ENCODE measurements at regions not wholly inside any gene's neighbourhood (a gene's known extent, or its start where the extent isn't known, plus 50 kb on each side); places are given as distances from the start of the nearest gene placed in this dataset.

DNA sequence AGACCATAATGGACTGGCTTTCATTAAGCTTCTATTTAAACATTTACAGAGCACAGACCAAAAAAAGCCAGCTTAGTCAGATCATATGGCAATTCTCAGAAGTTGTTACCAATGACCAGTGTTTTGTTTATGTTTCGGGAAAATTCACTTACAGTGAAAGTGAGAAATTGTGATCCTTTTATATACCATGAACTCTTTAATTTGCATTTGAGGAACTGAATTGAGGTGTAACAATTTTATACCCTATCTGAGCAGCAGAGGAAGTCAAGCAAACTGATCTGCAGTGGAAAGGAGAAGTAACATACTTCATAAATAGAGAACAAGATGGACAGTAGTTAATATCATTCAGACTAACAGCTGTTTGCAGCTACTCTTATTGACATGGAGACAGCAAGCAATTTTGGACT lies 97.1 kb downstream of the TMA16 start:
- no peak for ATAC-seq (ENCODE audit: insufficient number of reproducible peaks, low FRiP score, low read depth)
- no peaks in the 10 kb centered on the region for H3K27me3 ChIP-seq (replicated peaks; ENCODE audit: insufficient read depth)
- no peak for DNase-seq (ENCODE audit: low spot score)
- no peak overlapping the region for H3K4me3 ChIP-seq
- TF ChIP-seq, protein P1, sequence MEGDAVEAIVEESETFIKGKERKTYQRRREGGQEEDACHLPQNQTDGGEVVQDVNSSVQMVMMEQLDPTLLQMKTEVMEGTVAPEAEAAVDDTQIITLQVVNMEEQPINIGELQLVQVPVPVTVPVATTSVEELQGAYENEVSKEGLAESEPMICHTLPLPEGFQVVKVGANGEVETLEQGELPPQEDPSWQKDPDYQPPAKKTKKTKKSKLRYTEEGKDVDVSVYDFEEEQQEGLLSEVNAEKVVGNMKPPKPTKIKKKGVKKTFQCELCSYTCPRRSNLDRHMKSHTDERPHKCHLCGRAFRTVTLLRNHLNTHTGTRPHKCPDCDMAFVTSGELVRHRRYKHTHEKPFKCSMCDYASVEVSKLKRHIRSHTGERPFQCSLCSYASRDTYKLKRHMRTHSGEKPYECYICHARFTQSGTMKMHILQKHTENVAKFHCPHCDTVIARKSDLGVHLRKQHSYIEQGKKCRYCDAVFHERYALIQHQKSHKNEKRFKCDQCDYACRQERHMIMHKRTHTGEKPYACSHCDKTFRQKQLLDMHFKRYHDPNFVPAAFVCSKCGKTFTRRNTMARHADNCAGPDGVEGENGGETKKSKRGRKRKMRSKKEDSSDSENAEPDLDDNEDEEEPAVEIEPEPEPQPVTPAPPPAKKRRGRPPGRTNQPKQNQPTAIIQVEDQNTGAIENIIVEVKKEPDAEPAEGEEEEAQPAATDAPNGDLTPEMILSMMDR (IDR thresholded peaks at IDR 0.05) = no peak
- H3K36me3 ChIP-seq = no peaks in the 10 kb centered on the region
- no peaks in the 10 kb centered on the region for H3K9me3 ChIP-seq
- H3K4me1 ChIP-seq (ENCODE audit: control insufficient read depth in 1 of 2, low read depth in 2 of 2) = no peaks in the 10 kb centered on the region
- H3K27ac ChIP-seq = no peak overlapping the region

DNA sequence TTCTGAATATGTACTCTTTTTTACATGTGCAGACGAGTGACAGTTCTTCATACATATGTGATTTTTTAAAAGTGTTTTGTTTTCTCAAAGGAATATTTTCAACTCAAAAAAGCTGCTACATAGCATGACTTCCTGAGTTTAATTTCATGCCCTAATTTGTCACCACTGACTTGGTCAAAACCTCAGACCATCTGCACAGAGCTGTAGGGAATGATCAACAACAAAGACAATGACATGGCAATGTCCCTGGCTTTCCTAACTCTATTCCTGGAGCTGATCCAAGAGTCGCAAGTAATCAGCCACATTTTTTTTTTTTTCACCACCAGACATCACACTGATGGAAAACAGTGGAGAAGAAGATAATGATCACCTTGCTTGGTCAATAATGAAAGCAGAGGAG lies 97.7 kb downstream of the TMA16 start:
- Histone ChIP-seq H3K27me3 (replicated peaks; ENCODE audit: insufficient read depth) (no peaks in the 10 kb centered on the region), H3K36me3 (no peaks in the 10 kb centered on the region), H3K4me1 (ENCODE audit: control insufficient read depth in 1 of 2, low read depth in 2 of 2) (no peaks in the 10 kb centered on the region), H3K4me3 (no peak overlapping the region), H3K27ac (no peak overlapping the region), H3K9me3 (no peaks in the 10 kb centered on the region)
- ATAC-seq (ENCODE audit: insufficient number of reproducible peaks, low FRiP score, low read depth) = no peak
- TF ChIP-seq, protein P1 (IDR thresholded peaks at IDR 0.05) = no peak
- DNase-seq (ENCODE audit: low spot score) = no peak

DNA sequence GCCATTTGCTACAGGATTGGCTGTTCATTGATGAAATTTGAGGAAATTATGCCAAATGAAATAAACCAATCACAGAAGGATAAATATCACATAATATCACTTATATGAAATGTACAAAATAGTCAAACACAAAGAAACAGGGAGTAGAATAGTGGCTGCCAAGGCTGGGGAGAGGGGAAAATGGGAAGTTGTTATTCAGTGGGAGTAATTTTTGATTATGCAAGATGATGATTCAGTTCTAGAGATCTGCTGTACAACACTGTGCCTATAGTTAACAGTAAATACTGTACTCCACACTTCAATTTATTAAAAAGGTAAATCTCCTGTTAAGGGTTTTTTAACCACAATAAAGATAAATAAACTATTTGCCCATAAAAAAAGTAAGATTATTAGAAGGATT lies 101.1 kb downstream of the TMA16 start:
- H3K27ac ChIP-seq = no peak overlapping the region
- H3K4me3 ChIP-seq = no peak overlapping the region
- TF ChIP-seq, protein P1 (IDR thresholded peaks at IDR 0.05) = no peak
- no peaks in the 10 kb centered on the region for H3K4me1 ChIP-seq (ENCODE audit: control insufficient read depth in 1 of 2, low read depth in 2 of 2)
- no peaks in the 10 kb centered on the region for H3K27me3 ChIP-seq (replicated peaks; ENCODE audit: insufficient read depth)
- no peaks in the 10 kb centered on the region for H3K36me3 ChIP-seq
- no peak for DNase-seq (ENCODE audit: low spot score)
- no peaks in the 10 kb centered on the region for H3K9me3 ChIP-seq
- no peak for ATAC-seq (ENCODE audit: insufficient number of reproducible peaks, low FRiP score, low read depth)

DNA sequence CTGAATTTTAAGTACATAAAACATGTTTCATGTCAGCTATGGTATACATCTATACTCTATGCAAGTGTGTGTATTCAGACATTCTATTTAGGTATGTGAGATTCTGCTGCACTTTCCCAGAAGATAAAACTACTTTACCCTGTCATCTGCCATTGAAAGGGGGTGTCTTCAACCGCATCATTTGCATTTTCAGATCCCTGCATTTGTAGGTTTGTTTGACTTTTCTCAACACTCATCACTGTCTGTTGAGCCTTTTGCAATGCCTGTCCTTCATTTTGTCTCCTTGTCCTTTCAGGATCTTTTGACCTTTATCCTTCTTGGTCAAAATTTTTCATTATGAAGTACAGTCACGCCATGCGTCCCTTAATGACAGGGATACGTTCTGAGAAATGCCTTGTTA lies 103.5 kb downstream of the TMA16 start:
- Histone ChIP-seq H3K9me3 (no peaks in the 10 kb centered on the region), H3K27me3 (replicated peaks; ENCODE audit: insufficient read depth) (no peaks in the 10 kb centered on the region), H3K36me3 (no peaks in the 10 kb centered on the region), H3K4me1 (ENCODE audit: control insufficient read depth in 1 of 2, low read depth in 2 of 2) (no peaks in the 10 kb centered on the region), H3K4me3 (no peak overlapping the region), H3K27ac (no peak overlapping the region)
- DNase-seq (ENCODE audit: low spot score) = no peak
- no peak for ATAC-seq (ENCODE audit: insufficient number of reproducible peaks, low FRiP score, low read depth)
- TF ChIP-seq, protein P1 (IDR thresholded peaks at IDR 0.05) = no peak

DNA sequence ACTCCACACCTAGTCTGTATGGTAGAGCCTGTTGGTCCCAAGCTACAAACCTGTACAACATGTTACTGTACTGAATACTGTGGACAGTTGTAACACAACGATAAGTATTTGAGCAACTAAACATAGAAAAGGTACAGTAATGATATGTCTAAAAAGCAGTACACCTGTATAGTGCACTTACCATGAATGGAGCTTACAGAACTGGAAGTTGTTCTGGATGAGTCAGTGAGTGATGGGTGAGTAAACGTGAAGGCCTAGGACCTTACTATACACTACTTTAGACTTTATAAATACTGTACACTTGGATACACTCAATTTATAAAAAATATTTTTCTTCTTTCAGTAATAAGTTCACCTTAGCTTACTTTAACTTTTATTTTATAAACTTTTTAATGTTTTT lies 104.0 kb downstream of the TMA16 start:
- ATAC-seq (ENCODE audit: insufficient number of reproducible peaks, low FRiP score, low read depth) = no peak
- no peaks in the 10 kb centered on the region for H3K27me3 ChIP-seq (replicated peaks; ENCODE audit: insufficient read depth)

More for the DNA sequence above, 104.0 kb downstream of the TMA16 start:
- Histone ChIP-seq H3K36me3 (no peaks in the 10 kb centered on the region), H3K4me1 (ENCODE audit: control insufficient read depth in 1 of 2, low read depth in 2 of 2) (no peaks in the 10 kb centered on the region), H3K27ac (no peak overlapping the region), H3K9me3 (no peaks in the 10 kb centered on the region), H3K4me3 (no peak overlapping the region)
- TF ChIP-seq, protein P1 (IDR thresholded peaks at IDR 0.05) = no peak
- no peak for DNase-seq (ENCODE audit: low spot score)
